T47D (cell line): ENCODE measurements at regions not wholly inside any gene's neighbourhood (a gene's known extent, or its start where the extent isn't known, plus 50 kb on each side); places are given as distances from the start of the nearest gene placed in this dataset.

Source experiments
- DNase-seq, 2 experiments: peaks; one replicate each; pipeline versions ENCODE4 v3.0.0 to v3.0.0-alpha.2; 2011 to 2012; ENCODE audit warnings: low read depth in 1 of 2, low spot score in 1 of 2
- JUND ChIP-seq: IDR thresholded peaks from 2 replicates; pipeline ENCODE4 v1.6.1; 2012; ENCODE audit warnings: low read depth
- in situ Hi-C: cut with HindIII; loops from 2 replicates; pipeline ENCODE4 v1.10.0; 2016; ENCODE audit warnings: low sequenced_read_pairs, low pct_unique_long_range_greater_than_20kb

DNA sequence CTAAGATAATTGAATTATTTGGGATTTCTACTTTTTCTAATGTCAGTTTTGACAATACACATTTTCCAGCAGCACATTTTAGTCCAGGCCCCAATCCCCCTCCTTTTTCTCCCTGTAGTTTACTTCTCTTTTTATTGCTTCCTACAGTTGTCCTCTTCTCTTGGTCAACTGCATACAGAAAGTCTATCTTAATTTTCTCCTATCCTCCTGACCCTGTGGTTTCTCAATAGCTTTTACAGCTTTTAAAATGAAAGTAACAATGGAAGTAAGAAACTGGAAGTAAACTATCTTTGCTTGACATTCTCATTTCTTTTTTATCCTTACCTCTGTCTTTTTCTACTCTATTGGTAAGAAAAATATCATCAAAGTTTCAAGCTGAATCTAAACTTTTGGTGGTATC lies 106.5 kb upstream of the OXGR1 start:
- TF ChIP-seq JUND, result no peak
- no peak for DNase-seq
- in situ Hi-C loops, result no loop called here

DNA sequence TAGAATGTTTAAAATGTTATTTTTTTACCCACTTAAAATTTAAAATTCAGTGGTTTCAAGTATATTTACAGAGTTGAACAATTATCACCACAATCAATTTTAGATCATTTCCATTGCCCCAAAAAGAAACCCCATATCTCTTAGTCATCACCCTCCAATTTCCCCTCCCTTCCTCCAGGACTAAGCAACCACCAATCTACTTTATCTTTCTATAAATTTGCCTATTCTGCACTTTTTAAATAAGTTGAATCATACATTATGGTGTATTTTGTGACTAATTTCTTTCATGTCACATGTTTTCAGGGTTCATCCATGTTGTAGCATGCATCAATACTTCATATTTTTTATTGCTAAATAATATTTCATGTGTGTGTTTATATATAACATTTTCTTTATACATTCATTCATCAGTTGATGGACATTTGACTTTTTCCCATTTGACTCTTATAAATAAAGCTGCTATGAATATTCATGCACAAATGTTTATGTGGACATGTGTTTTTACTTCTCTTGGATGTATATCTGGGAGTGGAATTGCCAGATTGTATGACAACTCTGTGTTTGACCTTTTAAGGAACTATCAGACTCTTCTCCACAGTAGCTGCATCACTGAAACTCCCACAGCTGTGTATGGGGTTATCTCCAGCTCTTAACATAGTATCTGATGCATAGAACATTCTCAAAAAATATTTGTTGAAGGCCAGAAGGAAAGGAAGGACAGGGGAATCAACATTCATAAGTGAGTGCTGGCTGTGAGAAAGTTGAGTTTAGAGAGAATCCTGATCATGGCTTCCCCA lies 107.8 kb upstream of the OXGR1 start:
- TF ChIP-seq JUND, result no peak
- DNase-seq, result no peak
- in situ Hi-C loops, result no loop called here

DNA sequence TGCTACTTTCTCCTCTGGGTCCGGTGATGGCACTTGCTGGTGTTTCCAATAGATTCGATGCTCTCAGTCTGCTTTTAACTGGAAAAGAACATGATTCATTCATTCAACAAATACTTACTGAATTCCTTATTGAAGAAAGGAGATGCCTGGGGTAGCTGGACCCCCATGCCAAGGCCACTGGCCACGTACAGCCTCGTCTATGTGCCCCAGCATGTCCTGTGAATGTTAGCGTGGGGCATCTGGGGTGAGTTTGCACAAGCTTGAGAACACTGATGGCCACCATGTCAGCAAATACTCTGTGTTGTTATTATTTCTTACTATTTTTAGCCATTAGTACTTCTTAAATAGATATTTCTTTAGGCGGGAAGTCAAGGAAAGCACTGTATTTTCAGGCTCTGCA lies 112.0 kb upstream of the OXGR1 start:
- no peak for DNase-seq
- in situ Hi-C loops, result no loop called here
- no peak for TF ChIP-seq JUND

DNA sequence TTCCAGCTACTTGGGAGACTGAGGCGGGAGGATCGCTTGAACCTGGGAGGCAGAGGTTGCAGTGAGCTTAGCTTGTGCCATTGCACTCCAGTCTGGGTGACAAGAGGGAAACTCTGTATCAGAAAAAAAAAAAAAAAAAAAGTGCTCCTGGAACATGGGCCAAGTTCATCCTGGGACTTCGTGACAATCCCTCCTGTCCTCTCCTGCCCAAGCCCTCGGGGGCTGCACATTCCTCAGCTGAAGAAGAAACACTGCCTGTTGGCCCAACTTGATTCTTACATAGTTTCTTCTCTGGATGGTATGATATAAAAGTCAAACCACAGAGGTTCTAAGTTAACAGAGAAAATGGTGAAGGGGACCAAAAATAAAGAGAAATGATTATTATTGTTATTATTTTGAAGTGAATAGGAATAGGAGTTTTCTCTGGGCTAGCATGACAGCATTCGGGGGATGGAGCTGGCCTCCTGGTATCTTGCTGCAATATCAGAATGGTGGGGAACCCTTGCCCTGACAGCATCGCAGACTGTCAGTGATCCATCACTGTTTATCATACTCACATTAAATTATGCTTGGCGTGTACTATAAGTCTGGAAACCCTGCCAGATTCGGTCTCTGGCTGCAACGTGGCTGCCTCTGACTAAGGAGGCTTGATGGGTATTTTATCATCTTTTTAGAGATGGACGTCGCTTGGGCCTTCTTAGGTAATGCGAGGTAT lies 113.7 kb upstream of the OXGR1 start:
- in situ Hi-C loops, result no loop called here
- DNase-seq, result no peak
- TF ChIP-seq JUND, result no peak

DNA sequence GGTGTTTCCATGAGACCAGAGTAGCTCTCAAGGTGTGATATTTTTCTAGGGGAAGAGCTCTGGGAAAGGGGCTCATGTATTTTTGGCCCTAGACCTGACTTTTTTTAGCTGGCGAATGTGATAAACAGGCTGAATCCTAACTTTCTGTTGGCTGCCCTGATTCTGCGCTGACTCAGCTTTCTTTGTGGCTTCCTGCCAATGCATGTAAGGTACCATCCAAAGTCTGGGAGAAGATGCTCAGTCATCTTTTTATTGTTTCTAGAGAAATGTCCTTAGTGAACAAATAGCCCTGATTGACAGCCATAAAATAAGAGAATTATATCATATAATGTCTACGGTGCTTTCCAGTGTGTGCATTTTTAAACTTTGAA lies 113.6 kb upstream of the MBNL2 start:
- no peak for TF ChIP-seq JUND
- in situ Hi-C loops, result no loop called here
- no peak for DNase-seq

DNA sequence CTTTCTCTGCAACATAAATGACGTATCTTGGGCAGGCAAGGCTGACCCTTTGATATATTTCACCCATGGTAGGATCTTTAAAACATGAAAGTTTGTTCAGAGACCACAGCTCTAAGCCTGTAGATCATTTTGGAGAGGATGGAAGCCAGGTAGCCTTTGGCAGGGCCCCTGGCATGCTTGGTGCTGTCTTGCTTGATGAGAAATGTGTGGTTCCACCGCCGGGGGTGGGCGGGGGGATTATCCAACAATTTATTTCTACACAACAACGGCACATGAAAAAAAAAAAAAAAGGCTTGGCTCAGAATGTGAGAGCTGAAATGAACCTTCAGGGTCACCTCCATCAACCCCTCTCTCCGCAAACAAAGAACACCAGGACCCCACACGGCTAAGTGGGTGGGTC lies 112.9 kb upstream of the MBNL2 start:
- no peak for TF ChIP-seq JUND
- in situ Hi-C loops, result no loop called here
- no peak for DNase-seq

DNA sequence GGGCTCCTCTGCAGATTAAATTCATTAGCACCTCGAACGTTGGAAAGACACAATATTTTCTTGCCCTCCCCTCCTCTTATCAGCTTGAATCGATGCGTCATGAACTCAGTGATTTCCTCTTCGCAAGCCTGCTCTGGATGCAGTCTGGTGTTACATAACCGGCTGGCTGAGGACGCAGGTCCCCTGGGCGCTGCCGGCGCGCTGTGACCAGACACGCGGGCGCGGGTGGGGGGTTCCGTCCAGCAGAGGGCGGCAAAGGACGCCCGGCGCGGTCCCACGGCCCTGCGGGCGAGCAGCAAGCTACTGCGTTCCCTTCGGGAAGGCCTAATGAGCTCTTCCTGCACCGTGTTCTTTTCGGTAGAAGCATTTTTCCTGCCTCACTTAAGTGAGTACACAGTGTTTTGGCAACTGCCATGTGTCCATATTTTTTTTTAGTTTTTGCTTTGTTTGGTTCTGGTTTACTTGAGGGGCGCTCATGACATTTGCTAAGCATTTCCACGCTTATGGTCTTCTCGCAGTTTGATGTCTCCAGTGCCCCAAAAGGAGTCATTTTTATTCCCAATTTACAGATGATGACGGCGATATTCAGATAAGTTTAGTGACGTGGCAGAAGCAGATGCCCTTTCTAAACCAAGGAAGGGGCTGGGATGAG lies 112.2 kb upstream of the MBNL2 start:
- TF ChIP-seq JUND, result no peak
- in situ Hi-C loops, result no loop called here
- peak; percentile 69 to 84 for DNase-seq

DNA sequence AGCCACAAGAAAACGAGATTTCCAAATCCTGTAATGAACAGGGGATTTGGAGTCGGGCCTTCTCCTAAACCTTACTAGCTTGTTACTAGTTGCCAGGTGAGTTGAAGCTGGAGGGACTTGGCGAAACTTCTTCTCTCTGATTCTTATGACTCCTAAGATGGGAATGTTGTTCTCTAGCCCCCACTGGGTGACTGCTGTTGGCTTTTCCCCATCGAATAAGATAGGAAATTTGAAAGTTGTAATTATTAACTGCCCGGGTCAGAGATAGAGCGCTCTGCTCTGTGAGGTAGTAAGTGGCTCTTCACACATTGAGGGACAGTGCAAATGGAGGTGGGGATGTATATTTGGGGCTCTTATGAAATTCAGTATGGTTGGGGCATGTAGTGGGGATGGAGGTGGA lies 111.2 kb upstream of the MBNL2 start:
- TF ChIP-seq JUND, result no peak
- in situ Hi-C loops, result no loop called here
- DNase-seq, result no peak

DNA sequence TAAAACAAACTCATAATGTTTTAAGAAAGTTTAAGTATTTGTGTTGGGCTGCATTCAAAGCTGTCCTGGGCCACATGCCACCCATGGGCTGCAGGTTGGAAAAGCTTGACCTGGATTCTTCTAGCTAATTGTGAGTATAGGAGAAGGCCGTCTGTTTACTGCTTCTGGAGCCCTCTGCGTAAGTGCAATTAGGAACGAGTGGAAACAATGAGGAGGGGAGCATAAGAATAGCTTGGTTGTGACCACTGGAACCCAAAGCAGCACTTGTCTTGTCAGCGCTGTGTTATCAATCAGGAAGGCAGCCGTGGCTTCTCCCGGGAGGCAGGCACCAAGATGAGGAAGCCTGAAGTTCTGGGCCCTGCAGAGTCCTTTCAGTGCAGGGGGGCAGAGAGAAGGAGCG lies 110.4 kb upstream of the MBNL2 start:
- in situ Hi-C loops, result no loop called here
- no peak for TF ChIP-seq JUND
- no peak for DNase-seq

DNA sequence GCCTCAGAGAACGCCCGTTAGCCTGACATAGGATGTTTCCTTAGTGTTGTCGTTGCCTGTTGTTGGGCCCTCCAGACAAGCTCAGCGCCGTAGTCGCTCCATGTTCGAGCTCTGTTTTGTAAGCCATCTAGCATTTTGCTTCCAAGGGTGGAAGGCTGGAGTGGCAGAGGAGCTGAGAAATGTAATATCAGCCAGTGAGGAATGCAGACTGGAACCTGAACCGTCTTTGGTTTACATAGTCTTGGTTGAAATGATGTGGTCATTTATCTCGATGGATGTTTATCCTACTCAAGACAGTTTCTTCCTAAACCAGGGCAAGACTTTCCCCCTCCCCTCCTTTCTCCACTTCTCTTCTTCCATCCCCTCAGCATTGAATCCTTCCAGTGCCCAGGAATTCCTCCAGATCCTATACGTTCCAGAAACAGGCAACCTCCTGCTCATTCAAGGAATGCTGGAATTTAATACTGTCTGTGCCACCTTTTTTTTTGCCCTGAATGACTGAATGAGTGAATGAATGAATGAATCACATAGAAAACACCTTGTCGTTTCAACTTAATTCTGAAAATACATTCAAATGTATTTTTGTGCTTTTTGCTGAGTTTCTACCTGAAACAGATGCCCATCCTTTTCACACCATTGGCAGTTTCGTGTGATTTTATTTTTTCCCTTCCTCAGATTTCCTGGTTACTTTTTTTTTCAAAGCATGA lies 109.5 kb upstream of the MBNL2 start:
- DNase-seq, result no peak
- in situ Hi-C loops, result no loop called here
- no peak for TF ChIP-seq JUND

DNA sequence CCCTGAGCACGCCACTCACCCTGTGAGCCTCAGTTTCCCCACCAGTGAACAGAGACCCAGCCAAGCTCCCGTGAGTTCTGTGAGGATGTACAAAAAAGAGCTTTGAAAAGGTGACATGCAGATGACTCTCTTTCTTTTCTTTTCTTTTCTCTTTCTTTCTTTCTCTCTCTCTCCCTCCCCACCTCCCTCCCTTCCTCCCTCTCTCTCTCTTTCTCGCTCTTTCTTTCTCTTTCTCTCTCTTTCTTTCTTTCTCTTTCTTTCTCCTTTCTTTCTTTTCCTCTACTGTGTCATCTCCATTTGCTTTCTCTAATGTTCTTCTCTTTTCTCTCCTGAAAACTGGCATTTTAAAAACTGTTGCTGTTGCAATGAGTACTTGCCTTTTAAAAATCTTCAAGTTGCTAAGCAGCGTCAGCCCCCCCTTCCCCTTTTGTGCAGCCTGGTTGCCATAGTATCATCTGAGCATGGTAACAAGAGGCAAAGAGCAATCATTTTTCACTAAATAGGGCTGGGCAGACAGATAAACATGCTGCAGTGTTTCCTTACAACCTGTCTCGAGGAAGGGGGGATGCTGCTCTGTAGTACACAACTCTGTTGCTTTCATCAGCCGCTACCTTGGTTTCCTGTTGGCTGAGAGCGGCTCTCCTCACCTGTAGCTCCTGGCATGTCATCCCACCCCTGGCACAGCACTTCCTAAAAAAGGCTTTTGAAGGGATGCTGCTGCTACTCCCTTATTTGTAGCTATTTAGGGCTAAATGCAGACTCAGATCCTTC lies 108.7 kb upstream of the MBNL2 start:
- TF ChIP-seq JUND, result no peak
- no peak for DNase-seq
- in situ Hi-C loops, result no loop called here

DNA sequence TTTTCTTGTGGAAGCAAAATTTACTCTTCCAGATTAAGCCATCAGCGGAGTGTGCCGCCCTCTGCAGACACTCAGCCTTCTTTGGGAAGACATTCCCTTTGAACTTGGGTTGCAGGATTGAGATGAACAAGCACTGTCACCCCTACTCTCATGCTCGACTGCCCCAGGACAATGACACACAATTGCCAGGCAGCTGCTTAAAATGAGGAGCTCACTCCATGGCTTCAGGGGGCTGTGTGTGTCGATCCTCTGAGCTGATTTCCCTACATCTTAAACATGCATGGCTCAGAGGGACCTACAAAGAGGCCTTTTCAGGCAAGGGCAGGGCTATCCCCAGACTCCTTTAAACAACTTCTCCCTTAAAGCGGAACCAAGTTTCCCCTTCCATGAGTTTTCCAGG lies 107.5 kb upstream of the MBNL2 start:
- in situ Hi-C loops, result no loop called here
- TF ChIP-seq JUND, result no peak
- DNase-seq, result no peak

DNA sequence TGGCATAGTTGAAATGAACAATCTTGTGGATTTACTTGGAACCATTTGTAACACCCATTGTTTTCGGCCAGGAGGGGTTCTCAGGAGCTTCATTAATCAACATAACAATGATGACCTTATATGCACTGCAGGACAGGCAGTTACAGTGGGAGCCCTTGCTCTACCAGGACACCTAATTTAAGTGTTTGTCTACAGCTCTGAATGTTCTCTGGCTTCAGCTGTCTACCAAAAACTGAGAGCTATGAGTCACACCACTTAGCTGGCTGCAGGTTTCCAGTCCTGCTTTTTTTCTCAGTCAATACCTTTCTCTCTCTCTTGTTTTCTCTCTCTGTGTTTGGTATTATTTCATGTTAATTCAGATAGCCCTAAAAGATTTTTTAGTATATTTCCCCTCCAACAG lies 105.4 kb upstream of the MBNL2 start:
- in situ Hi-C loops, result no loop called here
- no peak for DNase-seq
- TF ChIP-seq JUND, result no peak
